ENCODE measurements at regions not wholly inside any gene's neighbourhood (a gene's known extent, or its start where the extent isn't known, plus 50 kb on each side); places are given as distances from the start of the nearest gene placed in this dataset.

DNA sequence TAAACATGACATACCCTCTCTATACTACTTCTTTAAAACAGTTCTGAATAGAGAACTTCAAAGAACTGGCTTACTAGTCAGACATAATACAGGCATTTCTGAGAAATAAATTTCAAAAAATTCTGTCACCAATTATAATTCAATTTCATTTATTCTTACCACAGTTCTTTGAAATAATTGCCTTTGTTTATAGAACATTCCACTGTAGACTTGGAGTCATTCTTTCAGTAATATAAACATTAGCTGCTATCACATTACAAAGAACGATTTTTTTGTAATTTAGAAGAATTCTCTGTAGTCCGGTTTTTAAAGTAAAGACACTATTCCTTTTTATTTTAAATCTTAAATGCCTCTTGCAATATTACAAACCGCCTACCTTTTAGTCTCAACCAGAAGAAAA, 146.4 kb upstream of the COL11A1 start:
- no peak for DNase-seq

DNA sequence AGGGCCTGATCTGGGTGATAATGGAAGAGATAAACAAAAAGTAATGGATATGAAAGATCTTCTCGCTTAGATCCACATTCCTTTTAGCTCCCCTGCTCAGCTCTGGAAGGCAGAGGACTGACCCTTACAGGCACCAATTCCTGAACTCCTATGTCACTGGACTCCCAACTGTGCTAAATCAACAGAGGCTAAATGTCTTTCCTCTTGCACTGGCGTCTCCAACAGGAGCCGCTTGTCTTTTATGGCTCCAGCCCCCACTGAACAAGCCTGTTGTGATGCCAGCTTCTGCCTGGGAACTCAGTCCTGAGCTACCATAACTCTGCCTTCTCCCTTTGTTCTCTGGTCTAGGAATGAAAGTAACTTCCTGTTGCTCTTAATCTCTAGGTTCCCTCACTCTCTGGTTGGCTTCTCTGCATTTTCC, 142.1 kb upstream of the COL11A1 start:
- no peak for DNase-seq

DNA sequence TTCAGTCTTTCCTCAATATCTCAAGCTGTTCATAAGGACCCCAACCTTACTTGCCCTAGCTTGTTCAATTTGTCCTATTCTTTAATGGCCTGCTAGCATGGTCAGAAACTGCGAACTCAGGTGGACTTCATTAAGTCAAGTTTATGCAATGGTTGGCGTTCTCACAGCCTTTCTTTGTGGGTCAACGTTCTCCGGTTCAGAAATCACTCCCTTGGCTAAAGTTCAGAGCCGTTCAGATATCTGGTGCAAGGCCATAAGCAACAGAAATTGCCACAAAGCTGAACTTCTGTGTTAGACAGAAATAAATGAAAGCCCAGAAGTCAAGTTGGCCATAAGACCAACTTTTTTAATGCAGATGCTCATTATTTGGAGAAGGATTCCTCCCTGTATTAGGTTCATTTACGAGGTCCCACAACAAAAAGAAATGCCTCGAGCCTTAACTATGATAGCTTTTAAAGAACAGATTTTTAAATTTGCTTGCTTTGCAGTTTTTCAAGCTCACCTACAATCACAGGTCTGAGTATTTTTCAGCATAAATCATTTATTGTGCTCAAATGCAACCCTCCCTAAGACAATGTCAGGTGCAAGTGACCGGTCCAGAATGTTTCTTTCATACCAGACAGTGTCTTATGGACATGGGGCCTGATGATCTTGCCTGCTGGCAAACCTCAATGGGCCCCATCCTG, 140.2 kb upstream of the COL11A1 start:
- no peak for DNase-seq

DNA sequence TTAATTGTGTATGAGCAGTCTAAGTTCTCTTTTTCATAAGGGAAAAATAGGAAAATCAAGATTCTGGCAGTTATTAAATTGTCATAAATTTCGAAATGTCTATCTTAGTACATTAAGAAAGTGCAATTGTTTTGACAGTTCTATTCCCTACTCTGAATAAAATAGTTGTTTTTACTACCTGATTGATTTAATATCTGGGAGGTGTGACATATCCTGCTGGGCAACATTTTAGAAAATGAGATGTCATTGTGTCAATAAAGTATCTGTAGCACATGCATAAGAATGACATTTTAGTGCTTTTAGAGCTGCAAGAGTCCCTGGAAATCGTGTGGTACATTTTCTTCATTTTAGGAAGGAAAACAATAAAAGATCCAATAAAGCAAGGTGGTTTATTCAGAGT, 139.2 kb upstream of the COL11A1 start:
- DNase-seq = no peak

DNA sequence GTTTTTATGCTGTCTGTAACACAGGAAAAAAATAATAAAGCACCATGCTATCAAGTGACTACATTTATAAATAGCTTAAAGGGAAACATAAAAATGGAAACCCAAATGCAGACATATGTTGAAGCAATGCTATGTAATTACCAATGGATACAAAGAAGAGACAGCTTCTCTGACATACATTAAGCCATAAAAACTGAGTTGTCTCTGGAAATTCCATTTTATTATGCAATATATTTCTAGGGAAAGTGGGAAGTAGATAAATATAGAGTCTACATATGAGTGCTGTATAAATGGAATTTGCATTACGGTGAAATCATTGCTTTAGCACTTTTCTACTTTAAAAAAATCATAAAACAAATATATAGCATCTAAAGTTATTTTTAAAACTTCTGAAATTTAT, 135.2 kb upstream of the COL11A1 start:
- no peak for DNase-seq

GRCh38 chr1:103239034-103239433, 130.7 kb upstream of the COL11A1 start:
- DNase-seq = no peak

GRCh38 chr1:103230061-103230460, 121.7 kb upstream of the COL11A1 start:
- no peak for DNase-seq

GRCh38 chr1:103220631-103221041, 112.3 kb upstream of the COL11A1 start:
- no peak for DNase-seq

- no peak for DNase-seq
Observed at GRCh38 chr1:103218821-103219220, 110.5 kb upstream of the COL11A1 start.

DNA sequence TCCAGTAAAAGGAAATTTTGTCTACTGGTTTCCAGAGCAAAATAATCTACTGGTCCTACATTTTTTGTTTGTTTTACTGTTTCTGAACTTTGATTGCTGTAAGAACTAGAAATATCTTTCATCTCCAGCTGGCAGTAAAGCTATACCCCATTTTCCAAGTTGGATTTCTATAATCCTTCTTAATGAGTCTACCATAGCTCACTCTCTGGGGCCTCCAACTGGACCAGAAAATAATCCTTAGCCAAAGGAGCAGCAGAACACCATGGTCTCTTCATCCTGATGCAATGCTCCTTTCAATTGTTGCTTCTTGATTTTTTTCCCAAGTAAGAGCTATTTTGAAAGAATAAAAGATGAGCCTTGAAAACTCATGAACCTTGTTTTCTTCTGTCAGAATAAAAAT, 110.0 kb upstream of the COL11A1 start:
- DNase-seq = no peak

DNA sequence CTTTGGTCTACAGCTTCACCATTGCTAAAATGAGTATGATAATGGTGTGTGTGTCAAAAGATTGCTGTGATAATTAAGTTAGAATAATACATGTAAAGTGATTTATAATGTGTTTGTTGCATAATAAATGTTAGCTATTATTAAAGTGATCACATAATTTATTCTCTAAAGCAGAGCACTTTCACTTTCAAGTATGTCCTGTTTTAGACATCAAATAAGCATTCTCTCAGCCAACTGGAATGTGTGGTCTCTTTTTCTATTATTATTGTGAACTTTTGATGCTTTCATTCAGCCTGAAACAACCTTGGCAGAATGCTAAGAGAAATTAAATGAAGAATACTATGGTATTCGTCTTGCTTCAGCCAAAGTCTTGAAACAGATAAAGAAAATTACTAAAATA, 102.8 kb upstream of the COL11A1 start:
- no peak for DNase-seq

DNA sequence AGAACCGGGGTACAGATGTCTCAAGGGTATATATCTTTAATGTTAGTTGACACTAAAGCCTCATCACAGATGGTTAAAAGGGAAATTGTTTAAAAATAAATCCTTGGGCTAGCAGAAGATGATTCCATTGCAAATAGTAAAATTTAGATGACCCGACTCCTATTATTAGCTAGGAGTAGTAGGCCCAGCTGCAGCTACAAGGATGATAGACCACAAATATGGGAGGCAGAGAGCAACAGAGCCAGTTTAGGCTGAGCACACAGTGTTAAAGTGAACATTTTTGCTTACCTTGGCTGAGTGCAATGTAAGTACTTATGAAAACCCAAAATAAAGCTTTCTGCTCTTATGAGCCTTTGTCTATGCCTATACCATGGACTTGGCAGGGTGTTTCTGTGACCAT, 100.5 kb upstream of the COL11A1 start:
- DNase-seq = no peak

DNA sequence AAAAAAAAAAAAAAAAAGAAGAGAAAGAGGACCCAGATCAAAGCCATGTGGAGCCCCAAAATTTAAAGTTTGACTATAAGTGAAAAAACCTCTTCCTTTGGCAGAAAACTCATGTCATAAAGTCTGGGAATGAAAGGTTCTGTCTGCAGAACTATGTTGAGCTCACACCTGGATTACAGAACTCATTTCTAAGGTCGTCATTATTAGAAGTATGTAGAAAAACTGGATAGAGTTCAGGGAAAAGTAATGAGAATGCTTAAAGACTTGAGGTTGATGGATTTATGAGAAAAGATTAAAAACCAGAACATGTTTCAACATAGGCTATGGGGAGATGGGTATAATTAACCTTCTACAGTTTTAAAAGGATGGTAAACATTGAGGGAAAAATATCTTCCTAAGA, 90.7 kb upstream of the COL11A1 start:
- DNase-seq = no peak

DNA sequence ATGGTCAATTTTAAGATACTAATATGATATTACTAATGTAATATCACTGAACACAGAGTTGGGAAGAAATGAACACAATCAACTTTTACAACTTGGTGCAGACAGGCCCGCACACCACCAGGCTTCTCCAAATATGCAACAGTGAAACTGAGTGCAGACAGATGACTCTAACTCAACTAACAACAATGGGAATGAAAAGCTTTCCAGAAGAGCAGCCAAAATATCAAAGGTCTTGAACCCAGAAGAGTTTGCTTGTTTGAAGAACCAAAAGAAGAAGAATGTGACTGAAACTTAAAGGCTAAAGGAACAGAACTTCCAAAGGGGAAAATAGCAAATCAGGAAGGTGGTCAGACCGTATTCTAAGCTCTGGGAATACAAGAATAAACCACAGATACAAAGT, 89.8 kb upstream of the COL11A1 start:
- DNase-seq = no peak

DNA sequence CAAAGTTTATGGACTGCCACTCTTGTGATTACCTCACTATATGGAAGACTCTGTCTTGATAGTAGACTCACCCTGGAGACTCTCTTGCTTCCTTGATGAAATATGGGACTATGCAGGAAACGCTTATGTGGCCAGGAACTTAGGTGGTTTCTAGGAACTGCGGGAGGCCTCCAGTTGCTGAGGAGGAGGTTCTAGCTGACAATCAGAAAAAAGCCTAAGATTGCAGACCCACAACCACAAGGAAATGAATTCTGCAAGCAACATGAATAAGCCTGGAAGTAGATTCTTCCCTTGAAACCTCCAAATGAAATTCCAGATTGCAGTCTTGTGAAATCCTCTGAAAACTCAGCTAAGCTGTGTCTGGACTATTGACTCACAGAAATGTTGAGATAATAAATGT, 88.9 kb upstream of the COL11A1 start:
- no peak for DNase-seq

DNA sequence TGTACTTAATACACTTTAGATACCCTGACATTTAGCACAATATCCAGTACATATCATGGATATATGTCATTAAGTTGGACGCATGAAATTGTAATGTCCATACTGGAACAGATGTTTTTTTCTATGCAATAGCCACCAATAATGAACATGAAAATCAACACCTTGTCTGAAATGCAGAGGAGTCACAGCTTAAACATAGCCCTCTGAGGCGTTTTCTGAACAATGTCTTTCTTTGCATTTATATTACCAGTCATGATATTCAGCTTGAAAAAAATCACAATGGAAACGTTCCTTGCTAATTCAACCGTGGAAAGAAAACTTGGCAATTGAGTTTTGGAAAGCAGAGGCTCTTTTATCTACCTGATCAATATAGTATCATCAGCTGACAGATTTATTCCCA, 86.7 kb upstream of the COL11A1 start:
- no peak for DNase-seq

DNA sequence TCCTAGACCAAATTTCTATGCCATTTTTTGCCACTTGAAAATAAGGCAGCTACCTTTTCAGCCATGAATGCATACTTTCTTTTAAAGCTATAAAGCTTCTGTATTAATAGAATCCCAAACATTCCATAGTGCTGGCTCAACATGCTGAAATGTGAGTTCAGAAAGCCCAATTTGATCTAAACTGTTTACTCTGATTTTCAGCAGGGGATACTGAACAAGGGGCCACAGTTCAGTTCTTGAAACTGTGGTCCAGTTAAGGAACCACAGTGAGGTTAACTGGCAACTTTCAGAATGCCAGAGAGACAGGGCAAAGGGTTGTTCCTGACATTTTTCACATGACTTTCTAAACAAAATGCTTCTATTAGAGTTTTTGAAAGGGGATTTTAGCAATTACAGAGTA, 85.7 kb upstream of the COL11A1 start:
- DNase-seq = no peak

DNA sequence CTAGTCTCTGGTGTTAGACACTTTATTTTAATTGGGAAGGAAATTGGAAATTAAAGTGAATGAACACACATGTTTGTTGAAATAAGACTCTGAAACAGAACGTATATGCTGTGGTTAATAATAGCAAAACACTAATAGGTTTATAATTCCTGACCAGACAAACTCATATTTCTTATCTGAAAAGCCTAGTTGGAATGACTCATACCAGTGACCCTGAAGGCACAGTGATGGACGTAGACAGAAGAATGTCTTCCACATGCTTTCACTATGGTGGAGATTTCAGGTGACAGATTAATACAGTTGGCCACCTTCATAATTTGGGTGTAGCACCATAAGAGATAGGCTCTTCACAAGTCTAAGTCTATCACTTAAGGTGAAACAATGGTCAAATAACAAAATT, 83.0 kb upstream of the COL11A1 start:
- DNase-seq = no peak

DNA sequence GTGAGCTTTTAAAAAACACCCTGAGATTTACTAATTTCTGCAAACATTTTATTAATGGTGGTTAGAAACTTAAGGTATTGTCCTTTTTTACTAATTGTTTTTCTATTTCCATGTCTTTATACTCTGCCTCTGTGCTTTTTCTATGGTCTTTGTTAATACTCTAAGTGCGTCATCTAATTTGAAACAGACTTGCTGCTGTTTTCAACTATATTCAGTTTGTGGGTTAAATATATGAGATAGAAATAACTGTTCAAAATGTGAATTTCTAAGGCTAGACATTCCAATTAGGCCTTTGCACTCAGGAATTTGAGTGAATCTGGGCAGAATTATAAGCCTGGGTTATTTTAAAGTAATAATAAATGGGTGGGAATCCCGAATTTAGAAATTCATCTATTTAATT, 82.4 kb upstream of the COL11A1 start:
- no peak for DNase-seq

GRCh38 chr1:103187673-103188072, 79.4 kb upstream of the COL11A1 start:
- no peak for DNase-seq

GRCh38 chr1:103180660-103181059, 72.3 kb upstream of the COL11A1 start:
- DNase-seq = no peak

- no peak for DNase-seq
Observed at GRCh38 chr1:103177108-103177775, 68.9 kb upstream of the COL11A1 start.

- no peak for DNase-seq
Observed at GRCh38 chr1:103171041-103171590, 62.8 kb upstream of the COL11A1 start.
